ENCODE measurements at regions not wholly inside any gene's neighbourhood (a gene's known extent, or its start where the extent isn't known, plus 50 kb on each side); places are given as distances from the start of the nearest gene placed in this dataset.

DNA sequence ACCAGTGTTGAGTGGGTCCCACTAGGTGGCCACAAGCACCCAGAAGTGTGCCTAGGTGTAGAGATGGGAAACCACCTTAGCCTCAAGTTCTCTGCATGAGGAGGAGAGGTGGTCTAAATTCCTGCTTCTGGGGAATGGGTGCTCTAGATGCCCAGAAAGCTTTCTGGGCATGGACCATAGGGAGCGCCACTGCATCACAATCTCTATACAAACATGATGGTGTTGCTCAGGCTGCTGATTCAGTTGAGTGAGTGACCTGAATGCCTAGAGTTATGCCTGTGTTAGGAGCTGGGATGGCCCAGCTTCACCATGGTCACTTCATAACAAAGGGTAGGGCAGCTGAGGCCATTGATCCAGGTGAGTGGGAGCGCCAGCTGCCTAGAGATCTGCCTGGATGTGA, 667.9 kb upstream of the ARRDC3 start:
- H3K9me3 Mint-ChIP-seq, result peaks cover under 1% of the 10 kb centered on the region; the same call in 1 of the 2 replicates
- no peak overlapping the region for H3K27ac Mint-ChIP-seq
- POLR2A ChIA-PET, result no interaction called here
- ATAC-seq (peak; percentile 61; the same call in 1 of the 2 replicates), DNase-seq (ENCODE audit: low spot score) (no peak)
- H3K36me3 Mint-ChIP-seq, result no peaks in the 10 kb centered on the region
- no peak overlapping the region for H3K4me3 Mint-ChIP-seq
- CTCF ChIA-PET, result interaction anchor here (0.9 to 1.0 kb wide), 2 partner anchors 171 to 409 kb away, joined by 3 to 4 read pairs; no protein-coding TSS in a partner anchor
- H3K4me1 Mint-ChIP-seq, result 0 out of 2 replicates have a peak, but pooled peaks cover 2% of the 10 kb centered on the region
- TF ChIP-seq CBFB (CRISPR knock-in tag; IDR thresholded peaks at IDR 0.05; ENCODE audit: low read depth), result no peak
- no peaks in the 10 kb centered on the region for H3K27me3 Mint-ChIP-seq (ENCODE audit: low read depth)

GRCh38 chr5:92041911-92042660, 659.0 kb upstream of the ARRDC3 start:
- no peaks in the 10 kb centered on the region for H3K36me3 Mint-ChIP-seq
- TF ChIP-seq OVOL2 (CRISPR knock-in tag; IDR thresholded peaks at IDR 0.05; ENCODE audit: borderline replicate concordance), result no peak
- no peak for TF ChIP-seq NR3C1 (CRISPR knock-in tag; conservative IDR thresholded peaks at IDR 0.05; ENCODE audit: low read depth)
- TF ChIP-seq SOX15 (CRISPR knock-in tag; IDR thresholded peaks at IDR 0.05), result no peak
- no peak for TF ChIP-seq ZNF317 (CRISPR knock-in tag; IDR thresholded peaks at IDR 0.05; ENCODE audit: borderline replicate concordance, low read depth)
- TF ChIP-seq SMAD3 (CRISPR knock-in tag; IDR thresholded peaks at IDR 0.05; ENCODE audit: borderline replicate concordance), result no peak
- TF ChIP-seq ZNF138 (CRISPR knock-in tag; conservative IDR thresholded peaks at IDR 0.05), result no peak
- no peak for TF ChIP-seq MLX (CRISPR knock-in tag; IDR thresholded peaks at IDR 0.05)
- no peak for TF ChIP-seq NR1H2 (CRISPR knock-in tag; IDR thresholded peaks at IDR 0.05)
- TF ChIP-seq TCF7 (CRISPR knock-in tag; IDR thresholded peaks at IDR 0.05; ENCODE audit: low read depth), result no peak
- TF ChIP-seq HMGA2 (CRISPR knock-in tag; IDR thresholded peaks at IDR 0.05), result no peak
- TF ChIP-seq MXD4 (CRISPR knock-in tag; IDR thresholded peaks at IDR 0.05; ENCODE audit: borderline replicate concordance), result no peak
- no peak for TF ChIP-seq GTF2I (CRISPR knock-in tag; conservative IDR thresholded peaks at IDR 0.05)
- no peak for TF ChIP-seq EMX1 (CRISPR knock-in tag; IDR thresholded peaks at IDR 0.05)
- no peak overlapping the region for H3K27ac Mint-ChIP-seq
- ChIA-PET POLR2A (no interaction called here), CTCF (no interaction called here)
- peaks cover 16% of the 10 kb centered on the region for H3K4me1 Mint-ChIP-seq
- DNase-seq (ENCODE audit: low spot score) (no peak), ATAC-seq (no peak)
- no peaks in the 10 kb centered on the region for H3K27me3 Mint-ChIP-seq (ENCODE audit: low read depth)
- H3K4me3 Mint-ChIP-seq, result no peak overlapping the region
- H3K9me3 Mint-ChIP-seq, result no peaks in the 10 kb centered on the region

DNA sequence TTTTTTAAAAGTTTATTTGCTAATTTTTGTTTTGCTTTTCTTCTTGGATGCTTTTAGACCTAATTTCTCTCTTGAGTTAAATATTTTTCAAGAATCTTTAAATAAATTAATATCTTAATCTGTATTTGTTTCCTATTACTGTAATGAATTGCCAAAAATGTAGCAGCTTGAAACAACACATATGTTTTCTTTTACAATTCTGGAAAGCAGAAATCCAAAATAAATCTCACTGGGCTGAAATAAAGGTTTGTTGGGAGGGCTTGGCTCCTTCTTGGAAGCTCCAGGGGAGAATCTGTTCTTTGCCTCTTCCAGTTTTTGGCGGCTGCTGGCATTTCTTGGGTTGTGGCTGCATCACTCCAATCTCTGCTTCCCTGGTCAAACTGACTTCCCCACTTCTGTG, 658.1 kb upstream of the ARRDC3 start:
- Mint-ChIP-seq H3K4me3 (no peak overlapping the region), H3K9me3 (no peaks in the 10 kb centered on the region), H3K27me3 (ENCODE audit: low read depth) (no peaks in the 10 kb centered on the region), H3K36me3 (no peaks in the 10 kb centered on the region), H3K27ac (no peak overlapping the region), H3K4me1 (peaks cover 16% of the 10 kb centered on the region)
- ATAC-seq (no peak), DNase-seq (ENCODE audit: low spot score) (no peak)
- POLR2A ChIA-PET, result no interaction called here
- CTCF ChIA-PET, result no interaction called here
- TF ChIP-seq ZNF219 (CRISPR knock-in tag; IDR thresholded peaks at IDR 0.05; ENCODE audit: borderline replicate concordance), result no peak
- TF ChIP-seq ZNF512 (CRISPR knock-in tag; IDR thresholded peaks at IDR 0.05; ENCODE audit: borderline replicate concordance), result no peak
- no peak for TF ChIP-seq ESRRA (CRISPR knock-in tag; IDR thresholded peaks at IDR 0.05; ENCODE audit: borderline replicate concordance)
- TF ChIP-seq USF2 (CRISPR knock-in tag; IDR thresholded peaks at IDR 0.05), result no peak
- TF ChIP-seq GTF2I (CRISPR knock-in tag; conservative IDR thresholded peaks at IDR 0.05), result no peak
- no peak for TF ChIP-seq JUN (CRISPR knock-in tag; IDR thresholded peaks at IDR 0.05)
- TF ChIP-seq, protein P1, sequence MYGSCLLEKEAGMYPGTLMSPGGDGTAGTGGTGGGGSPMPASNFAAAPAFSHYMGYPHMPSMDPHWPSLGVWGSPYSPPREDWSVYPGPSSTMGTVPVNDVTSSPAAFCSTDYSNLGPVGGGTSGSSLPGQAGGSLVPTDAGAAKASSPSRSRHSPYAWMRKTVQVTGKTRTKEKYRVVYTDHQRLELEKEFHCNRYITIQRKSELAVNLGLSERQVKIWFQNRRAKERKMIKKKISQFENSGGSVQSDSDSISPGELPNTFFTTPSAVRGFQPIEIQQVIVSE (CRISPR knock-in tag; IDR thresholded peaks at IDR 0.05; ENCODE audit: borderline replicate concordance), result no peak
- TF ChIP-seq, protein P2, sequence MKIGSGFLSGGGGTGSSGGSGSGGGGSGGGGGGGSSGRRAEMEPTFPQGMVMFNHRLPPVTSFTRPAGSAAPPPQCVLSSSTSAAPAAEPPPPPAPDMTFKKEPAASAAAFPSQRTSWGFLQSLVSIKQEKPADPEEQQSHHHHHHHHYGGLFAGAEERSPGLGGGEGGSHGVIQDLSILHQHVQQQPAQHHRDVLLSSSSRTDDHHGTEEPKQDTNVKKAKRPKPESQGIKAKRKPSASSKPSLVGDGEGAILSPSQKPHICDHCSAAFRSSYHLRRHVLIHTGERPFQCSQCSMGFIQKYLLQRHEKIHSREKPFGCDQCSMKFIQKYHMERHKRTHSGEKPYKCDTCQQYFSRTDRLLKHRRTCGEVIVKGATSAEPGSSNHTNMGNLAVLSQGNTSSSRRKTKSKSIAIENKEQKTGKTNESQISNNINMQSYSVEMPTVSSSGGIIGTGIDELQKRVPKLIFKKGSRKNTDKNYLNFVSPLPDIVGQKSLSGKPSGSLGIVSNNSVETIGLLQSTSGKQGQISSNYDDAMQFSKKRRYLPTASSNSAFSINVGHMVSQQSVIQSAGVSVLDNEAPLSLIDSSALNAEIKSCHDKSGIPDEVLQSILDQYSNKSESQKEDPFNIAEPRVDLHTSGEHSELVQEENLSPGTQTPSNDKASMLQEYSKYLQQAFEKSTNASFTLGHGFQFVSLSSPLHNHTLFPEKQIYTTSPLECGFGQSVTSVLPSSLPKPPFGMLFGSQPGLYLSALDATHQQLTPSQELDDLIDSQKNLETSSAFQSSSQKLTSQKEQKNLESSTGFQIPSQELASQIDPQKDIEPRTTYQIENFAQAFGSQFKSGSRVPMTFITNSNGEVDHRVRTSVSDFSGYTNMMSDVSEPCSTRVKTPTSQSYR (CRISPR knock-in tag; IDR thresholded peaks at IDR 0.05), result no peak
- no peak for TF ChIP-seq CTCF (IDR thresholded peaks at IDR 0.05)
- TF ChIP-seq ZNF263 (CRISPR knock-in tag; IDR thresholded peaks at IDR 0.05; ENCODE audit: low read depth), result no peak
- TF ChIP-seq FOXJ3 (CRISPR knock-in tag; IDR thresholded peaks at IDR 0.05; ENCODE audit: borderline replicate concordance), result no peak
- no peak for TF ChIP-seq ZNF671 (CRISPR knock-in tag; IDR thresholded peaks at IDR 0.05)
